ENCODE measurements at regions not wholly inside any gene's neighbourhood (a gene's known extent, or its start where the extent isn't known, plus 50 kb on each side); places are given as distances from the start of the nearest gene placed in this dataset.

DNA sequence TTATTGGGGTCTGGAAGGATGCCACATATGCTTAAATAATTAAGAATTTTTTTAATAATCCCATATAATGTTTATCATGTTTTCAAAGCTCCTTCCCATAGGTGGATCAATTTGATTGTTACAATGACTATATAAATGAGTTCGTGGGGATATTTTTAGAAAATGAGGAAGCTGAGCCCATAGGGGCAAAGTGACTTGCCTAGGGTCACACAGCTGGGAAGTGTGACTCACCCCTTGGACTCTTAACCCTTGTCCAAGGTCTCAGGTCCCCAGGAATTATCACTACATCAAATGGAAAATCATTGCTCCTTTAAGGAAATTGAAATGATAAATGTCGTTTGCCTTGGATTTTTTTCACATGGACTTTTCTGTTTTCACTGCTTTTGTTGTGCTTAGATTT lies 161.2 kb upstream of the RGMA start:
- TF ChIP-seq, protein P1, sequence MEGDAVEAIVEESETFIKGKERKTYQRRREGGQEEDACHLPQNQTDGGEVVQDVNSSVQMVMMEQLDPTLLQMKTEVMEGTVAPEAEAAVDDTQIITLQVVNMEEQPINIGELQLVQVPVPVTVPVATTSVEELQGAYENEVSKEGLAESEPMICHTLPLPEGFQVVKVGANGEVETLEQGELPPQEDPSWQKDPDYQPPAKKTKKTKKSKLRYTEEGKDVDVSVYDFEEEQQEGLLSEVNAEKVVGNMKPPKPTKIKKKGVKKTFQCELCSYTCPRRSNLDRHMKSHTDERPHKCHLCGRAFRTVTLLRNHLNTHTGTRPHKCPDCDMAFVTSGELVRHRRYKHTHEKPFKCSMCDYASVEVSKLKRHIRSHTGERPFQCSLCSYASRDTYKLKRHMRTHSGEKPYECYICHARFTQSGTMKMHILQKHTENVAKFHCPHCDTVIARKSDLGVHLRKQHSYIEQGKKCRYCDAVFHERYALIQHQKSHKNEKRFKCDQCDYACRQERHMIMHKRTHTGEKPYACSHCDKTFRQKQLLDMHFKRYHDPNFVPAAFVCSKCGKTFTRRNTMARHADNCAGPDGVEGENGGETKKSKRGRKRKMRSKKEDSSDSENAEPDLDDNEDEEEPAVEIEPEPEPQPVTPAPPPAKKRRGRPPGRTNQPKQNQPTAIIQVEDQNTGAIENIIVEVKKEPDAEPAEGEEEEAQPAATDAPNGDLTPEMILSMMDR (IDR thresholded peaks at IDR 0.05; ENCODE audit: control extremely low read depth in 1 of 3, insufficient read depth in 1 of 3, low read depth in 1 of 3, low read length in 3 of 3) = no peak
- no peak for TF ChIP-seq ATF2 (IDR thresholded peaks at IDR 0.05; ENCODE audit: low read length)
- no peak for TF ChIP-seq RAD21 (IDR thresholded peaks at IDR 0.05 in 1 of 2, conservative IDR thresholded peaks at IDR 0.05 in 1 of 2; ENCODE audit: low read depth in 2 of 2, low read length in 2 of 2)
- no peak for TF ChIP-seq TAF1 (IDR thresholded peaks at IDR 0.05; ENCODE audit: low read depth, low read length)
- TF ChIP-seq NANOG (IDR thresholded peaks at IDR 0.05; ENCODE audit: insufficient read depth, low read depth, low read length, poor library complexity, severe bottlenecking) = no peak

Measured in H1 (cell line).